GM21390 (cell line): ENCODE measurements at regions not wholly inside any gene's neighbourhood (a gene's known extent, or its start where the extent isn't known, plus 50 kb on each side); places are given as distances from the start of the nearest gene placed in this dataset.
A peak's percentile ranks its signal among the peaks of the same experiment; 100 is the strongest.
"Not testable (repeated sequence)": the region's sequence is repeated elsewhere in the genome, so short reads cannot be mapped to it uniquely, and the experiment has no call there.

Source experiments
- ATAC-seq: cut with Tn5 transposase; IDR thresholded peaks from one replicate; pipeline ENCODE4 v1.9.1; 2021; ENCODE audit not compliant: unreplicated experiment

DNA sequence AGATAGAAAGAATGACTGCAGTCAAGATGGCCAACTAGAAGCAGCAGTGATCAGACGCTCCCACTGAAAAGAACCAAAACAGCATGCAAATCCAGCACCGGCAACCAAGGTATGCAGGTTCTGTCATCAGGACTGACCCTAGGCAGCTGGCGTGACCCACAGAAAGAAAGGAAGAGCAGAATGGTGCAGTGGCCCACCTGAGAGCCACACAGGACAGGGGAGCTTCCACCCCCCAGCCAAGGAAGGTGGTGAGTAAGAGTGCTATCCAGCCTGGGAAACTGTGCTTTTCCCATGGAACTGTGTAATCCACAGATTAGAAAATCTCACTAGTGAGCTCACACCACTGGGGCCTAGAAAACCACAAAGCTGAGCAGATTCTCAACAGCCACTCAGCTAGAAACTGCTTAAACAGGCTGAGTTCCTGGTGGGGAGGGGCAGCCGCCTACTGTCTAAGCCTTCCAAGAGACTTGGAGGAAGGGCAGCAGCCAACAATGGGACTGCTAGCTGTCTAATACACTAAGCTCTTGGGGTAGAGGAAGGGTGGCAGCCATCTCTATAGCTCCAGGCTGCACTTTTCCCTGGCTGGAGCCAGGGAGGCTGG is 127.9 kb downstream of the EVA1A start:
- peak; percentile 81 for ATAC-seq

DNA sequence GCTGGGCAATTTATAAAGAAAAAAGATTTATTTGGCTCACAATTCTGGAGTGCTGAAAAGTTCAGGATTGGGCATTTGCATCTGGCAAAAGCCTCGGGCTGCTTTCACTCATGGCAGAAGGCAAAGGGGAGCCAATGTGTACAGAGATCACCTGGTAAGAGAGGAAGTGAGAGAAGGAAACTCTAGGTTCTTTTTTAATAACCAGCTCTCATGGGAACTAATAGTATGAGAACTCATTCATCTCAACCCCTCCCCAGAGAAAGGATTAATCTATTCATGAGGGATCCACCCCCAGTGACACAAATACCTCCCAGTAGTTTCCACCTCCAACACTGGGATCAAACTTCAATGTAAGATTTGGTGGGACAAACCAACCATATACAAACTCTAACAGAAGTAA is 129.0 kb downstream of the EVA1A start:
- peak; percentile 63 for ATAC-seq

DNA sequence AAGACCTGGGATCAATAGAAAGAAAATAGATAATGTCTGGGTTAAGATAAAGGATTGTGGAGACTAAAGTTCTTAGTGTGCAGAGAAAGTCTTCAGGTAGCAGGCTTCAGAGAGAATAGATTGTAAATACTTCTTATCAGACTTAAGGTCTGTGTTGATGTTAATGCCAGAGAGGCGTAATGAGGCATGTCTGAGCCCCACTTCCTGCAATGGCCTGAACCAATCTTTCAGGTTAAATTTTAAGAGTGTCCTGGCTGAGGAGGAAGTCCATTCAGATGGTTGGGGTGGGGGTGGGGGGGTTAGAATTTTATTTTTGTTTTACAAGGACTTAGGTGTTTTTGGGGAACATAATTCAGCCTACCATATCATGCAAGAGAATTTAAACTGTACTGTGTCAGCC is 129.5 kb downstream of the EVA1A start:
- ATAC-seq, result no peak

DNA sequence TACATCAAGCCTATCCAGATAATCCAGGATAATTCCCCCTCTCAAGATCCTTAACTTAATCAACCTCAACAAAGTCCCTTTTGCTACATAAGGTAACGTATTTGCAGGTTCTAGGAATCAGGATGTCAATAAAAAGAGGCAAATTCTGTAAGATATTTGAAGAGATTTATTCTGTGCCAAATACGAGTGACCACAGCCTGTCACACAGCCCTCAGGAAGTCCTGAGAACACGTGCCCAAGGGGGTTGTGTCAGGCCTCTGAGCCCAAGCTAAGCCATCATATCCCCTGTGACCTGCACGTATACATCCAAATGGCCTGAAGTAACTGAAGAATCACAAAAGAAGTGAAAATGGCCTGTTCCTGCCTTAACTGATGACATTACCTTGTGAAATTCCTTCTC is 130.3 kb downstream of the EVA1A start:
- ATAC-seq, result not testable (repeated sequence)

DNA sequence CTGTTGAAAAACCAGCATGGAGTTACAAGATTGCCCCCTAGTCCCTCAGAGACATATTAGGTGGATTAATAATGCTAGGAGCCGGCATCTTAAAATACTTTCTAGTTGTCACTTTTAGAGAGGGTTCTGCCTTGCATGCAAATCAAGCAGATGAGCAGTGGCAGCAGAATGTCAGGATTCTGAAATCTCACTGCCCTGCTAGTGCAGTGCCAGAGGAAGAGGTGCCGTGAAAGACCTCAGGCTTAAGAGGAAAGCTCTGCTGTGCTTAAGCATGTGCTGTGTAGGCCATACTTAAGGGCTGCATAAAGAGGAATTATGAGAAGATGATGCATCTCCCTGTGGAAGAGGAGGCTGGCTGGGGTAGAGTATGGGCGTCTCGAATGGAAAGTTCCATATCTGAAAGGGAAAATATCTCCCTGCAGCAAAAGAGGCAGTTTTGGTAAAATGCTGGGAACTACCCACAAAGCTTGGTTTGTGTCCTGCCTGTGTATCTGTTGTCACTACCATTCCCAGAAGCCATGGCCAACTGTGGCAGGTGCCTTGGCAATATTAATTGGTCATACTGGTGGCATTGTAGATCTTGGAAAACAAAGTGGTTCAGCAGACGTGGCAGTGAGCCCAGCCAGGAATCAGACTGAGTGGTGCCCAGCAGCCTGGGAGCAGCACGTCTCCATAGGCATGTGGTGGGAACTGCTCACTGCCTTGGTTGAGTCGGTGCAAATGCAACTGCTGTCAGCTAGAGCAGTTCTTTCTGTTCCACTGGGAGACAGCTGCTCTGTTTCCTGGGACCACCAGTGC is 131.9 kb downstream of the EVA1A start:
- no peak for ATAC-seq

DNA sequence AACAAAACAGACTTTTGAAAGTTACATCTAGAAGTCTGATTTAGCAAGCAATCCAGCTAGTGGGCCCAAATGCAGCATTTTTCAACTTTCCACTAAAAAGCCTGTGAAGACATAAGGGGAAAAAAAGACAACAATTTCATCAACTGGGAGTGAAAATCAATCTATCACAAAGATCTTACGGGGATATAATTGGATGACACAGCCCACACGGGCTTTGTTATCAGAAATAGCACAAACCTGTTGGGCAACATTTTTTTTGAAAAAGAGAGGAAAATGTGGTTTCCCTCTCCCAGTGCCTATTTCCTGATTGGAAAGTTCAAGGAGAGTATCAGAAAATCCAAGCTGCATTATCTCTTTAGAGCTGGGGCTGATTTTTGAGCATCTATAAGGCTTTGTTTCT is 132.7 kb downstream of the EVA1A start:
- no peak for ATAC-seq

DNA sequence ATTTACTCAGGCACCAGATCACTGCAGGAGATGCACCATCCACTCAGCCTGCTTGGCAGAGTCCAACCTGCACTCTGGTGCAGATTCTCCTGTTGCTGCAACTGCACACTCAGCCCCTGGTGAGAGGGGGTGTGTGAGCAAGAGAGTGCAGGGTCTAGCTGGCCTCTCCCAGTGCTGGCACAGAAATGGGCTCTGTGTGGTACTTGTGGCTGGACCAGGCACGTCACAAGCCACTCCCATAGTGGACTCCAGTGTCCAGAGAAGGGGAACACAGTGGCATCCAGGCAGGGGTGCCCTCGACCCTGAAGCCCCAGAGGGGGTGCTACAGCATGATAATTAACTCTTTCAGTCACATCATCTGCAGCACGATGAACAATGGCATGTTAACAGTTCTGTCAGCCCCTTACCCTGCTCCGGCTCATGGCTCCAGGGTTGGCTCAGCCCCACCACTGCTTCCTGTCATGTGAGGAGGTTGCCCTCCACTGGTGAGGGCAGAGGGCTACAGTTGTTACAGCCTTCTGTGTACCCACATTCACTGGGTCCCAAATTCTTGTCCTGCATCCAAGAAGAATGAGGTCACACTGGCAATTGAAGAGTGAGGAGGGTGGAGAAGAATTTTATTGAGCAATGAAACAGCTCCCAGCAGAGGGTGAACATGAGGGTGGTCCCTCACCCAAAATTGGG is 135.7 kb downstream of the EVA1A start:
- ATAC-seq, result no peak

DNA sequence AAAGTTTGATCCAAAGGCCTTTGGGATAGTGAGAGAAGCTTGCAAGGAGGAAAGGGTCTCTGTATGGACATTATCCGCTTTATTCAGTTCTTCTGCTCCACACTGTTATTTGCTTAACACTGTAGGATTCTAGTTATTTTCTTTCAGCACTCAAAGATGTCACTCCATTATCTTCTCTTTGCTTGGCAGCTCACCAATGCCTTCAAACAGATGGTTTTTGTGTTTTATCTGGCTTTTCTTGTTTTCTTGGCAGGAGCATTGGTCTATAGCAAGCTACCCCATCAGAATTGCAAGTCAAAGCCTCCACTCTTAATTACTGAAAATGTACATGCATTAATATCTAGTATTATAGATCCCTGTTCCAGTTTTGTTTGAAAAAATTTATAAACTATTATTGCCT is 138.8 kb downstream of the EVA1A start:
- no peak for ATAC-seq

DNA sequence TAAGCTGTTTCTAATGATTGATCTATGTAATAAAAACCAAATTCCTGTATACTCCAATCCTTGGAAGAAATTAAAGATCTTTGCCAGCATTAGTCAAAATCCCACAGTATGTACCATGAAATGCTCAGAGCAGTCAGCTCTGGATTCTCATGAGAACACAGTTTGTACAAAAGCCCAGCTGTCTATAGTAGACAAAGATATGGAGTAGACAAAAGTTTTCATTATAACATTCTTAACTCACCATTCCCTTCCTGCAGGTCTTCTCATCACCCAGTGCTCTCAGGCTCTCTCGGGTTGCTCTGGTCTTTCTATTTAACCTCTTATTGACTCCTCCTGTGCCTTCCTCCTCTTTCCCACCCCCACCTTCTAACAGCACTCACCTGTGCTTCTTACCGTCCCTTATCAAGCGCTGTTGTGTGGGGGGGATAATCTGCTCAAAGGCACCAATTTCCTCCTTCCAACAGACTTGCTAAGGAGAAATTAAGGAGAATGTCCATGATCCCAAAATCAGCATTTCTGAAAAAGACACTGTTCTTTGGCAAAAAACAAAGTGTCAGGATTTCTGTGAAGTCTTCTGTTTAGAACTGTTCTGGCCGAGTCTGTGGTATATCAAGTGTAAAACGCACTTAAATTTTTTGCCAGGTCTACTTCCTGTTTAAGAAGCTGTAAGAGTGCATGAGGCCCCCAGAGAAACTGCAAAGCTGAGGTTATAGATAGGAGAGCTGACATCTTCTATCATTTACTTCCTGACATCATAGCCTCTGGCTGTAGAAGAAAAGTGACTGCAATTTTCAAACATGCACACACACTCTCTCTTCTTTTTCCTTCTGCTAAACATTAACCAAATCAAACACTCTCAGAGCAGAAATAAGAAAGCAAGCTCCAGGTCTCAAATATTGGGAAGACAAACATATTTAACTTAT is 144.1 kb downstream of the EVA1A start:
- peak; percentile 84 for ATAC-seq

DNA sequence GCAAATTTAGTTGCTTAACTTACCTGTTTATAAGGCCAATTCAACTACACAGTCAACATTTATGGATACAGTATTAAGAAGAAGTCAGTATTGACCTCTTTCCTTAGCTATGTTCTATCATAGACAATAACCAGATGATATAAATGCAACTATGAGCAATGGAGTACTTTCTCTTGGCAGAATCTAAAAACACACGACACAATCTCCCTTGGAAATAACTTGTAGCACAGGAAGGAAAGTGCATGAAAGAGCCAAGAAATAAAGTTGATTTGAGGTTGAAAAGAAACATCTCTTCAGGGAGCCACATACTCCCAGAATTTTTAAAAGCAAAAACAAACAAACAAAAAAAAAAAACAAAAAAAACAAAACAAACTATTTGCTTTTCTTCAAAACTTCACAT is 145.0 kb downstream of the EVA1A start:
- ATAC-seq, result no peak

DNA sequence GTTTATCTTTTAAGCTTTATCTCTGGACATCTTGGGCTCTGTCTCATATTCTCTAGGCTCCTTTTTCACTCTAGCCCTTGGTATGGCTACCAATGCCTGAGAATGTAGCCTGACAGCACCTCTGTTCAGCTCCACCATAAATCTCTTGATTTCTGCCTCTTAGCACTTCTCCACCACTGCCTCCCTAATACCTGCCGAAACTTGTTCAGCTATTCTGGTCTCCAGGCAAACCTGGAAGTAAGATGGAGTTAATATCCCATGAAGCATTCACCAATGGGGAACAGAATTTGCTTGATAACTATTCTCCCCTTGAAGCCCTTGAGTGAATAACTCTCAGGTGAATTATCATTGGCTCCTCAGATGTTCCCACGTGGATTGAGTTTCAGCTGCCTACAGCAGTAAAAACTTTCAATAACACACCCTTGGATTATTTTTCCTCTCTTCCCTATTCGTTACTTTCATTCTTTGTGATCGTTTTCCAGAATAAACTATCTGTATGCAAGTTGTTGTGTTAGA is 145.6 kb downstream of the EVA1A start:
- no peak for ATAC-seq

DNA sequence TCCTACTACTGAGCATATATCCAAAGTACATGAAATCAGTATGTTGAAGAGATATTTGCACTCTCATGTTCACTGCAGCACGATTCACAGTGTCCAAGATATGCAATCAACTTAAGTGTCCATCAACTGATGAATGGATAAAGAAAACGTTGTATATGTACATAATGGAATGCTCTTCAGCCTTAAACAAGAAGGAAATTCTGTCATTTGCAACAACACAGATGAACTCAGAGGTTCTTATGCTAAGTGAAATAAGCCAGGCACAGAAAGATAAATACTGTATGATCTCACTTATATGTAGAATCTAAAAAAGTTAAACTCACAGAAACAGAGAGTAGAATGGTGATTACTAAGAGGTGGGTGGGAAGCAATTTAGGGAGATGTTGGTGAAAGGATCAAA is 149.2 kb downstream of the EVA1A start:
- ATAC-seq, result no peak

DNA sequence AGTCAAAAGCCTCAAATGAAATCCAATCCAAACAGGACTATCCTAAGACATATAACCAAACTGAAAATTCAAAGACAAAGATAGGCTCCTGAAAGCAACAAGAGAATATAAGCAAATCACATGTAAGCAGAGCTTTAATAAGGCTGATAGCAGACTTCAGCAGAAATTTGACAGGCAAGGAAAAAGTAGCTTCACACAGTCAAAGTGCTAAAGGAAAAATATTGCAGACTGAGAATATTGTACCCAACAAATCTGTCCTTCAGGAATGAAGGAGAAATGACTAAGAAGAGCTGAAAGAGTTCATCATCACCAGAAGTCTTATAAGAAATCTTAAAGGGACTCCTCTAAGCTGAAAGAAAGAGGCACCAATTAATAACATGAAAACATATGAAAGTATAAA is 150.0 kb downstream of the EVA1A start:
- no peak for ATAC-seq

DNA sequence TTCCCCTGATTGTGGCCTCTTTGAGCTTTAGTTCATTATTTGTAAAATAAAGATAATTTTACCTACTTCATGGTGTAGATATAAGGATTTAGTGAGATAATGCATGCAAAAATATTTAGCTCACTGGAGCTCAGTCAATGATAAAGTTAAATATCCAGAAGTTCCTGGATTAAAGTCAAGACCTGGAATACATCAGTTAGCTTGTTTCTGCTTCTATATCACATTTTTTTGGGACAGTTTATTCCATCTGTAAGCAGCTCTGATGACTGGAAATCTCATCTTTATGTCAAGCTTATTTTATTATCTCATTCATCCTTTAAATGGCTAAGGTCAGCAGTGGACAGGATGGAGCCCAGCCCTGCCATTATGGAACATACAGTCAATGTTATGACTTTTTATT is 152.0 kb downstream of the EVA1A start:
- ATAC-seq, result no peak

DNA sequence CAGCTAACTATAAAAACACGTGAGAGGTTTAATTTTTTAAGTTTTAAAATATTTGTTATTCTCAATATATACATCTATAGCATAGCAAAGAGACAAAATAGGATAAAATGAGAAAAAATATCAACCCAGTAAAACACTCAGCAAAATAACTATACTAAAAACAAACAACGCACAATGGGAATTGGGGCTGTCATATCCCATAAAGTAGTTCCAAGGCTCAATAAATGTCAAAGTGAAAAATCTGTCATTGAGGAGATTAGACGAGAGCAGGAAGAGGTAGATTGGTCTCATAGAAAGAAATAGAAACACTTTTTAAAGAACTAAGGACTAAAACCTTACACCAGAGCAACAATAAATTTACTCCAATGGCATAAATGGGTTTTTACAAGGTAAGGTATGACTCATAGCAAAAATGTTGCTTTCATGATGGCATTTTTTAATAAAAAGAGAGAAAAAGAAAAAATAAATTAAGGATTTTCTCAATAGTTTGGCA is 153.7 kb downstream of the EVA1A start:
- ATAC-seq, result no peak

DNA sequence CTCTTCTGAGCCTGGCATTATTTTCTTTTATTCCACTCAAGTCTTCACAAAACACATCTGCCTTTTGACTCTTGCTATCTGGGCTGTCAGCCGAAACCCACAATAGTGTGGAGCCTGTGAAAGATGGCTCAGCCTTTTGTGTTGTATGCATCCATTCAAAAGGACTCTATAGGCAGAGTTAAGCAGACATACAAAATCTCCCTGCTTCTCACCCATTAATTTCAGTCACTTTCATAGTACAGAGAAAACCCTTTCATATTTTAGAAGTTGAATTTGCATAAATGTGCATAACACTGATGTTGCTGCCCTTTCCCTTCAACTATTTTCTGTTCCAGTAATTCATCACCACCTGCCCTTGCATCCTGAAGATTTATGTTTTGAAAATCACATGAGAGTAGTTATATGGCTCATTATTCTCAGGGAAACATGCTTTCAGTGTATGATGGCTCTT is 154.6 kb downstream of the EVA1A start:
- ATAC-seq, result no peak

DNA sequence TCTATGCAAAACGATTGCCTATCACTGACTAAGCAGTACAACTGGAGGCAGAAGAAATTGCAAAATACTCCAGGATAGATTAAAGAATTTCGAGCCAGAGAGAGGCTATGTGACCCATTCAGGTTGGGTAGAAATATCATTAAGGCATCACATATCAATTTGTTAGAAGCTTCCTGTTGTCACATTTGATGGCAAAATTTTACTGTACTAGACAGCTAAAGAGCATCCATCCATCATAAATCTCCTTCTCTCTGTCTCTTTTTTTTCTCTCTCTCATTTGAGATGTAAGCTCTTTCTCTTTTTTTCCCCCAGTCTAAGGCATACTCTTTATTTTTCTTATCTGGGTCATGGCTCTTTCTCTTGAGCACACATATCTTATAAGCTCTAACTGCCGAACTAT is 155.7 kb downstream of the EVA1A start:
- ATAC-seq, result no peak

DNA sequence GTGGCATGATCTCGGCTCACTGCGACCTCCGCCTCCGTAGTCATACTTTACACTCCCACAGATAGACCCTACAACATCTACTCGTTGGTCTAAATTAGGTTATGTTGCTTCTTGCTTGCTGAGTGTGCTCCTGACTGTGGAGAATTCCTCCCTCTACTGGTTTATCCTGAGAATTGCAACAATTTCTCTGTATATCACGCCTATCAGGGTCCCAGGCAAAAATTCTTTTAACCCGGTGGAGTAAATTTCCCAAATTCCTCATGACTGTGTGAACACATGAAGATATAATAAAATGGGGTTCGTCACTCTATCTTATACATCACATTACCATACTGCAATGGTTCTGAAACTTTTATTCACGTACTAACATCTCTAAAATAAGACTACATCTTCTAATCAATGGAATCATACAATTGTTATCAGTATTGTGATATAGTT is 156.7 kb downstream of the EVA1A start:
- ATAC-seq, result peak; percentile 75

DNA sequence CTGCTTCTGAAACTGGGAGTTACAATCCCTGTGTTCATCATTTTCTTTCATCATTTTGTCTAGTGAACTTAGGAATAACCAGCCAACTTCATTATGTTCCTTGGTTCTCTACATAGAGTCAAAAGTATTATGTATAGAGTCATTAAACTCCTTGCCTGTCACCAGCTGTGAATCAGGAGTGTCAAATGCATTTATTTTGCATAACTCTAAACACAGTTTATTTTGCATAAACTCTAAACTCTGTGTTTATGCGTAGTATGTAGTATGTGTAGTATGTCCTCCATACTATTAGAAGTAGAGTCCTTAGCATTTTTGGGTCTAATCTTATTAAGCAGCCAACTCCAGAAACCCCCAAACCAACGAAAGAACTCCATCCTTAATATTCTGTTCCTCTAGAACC is 164.4 kb downstream of the EVA1A start:
- no peak for ATAC-seq

DNA sequence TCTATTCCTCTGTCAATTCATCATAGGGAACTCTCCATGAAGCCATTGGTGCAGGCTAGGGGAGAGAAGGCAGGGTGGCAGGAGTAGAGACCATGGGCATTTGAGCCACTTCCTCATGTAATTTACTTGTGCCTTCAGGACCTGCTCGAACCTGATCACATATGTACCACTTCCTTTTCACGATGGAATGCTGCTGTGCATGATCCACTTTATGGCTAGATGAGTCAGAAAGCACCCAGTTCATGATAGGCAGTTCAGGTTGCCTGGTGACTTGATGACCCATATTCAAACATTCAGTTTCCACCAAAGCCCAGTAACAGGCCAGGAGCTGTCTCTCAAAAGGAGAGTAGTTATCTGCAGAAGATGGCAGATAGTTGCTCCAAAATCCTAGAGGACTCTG is 166.0 kb downstream of the EVA1A start:
- not testable (repeated sequence) for ATAC-seq

DNA sequence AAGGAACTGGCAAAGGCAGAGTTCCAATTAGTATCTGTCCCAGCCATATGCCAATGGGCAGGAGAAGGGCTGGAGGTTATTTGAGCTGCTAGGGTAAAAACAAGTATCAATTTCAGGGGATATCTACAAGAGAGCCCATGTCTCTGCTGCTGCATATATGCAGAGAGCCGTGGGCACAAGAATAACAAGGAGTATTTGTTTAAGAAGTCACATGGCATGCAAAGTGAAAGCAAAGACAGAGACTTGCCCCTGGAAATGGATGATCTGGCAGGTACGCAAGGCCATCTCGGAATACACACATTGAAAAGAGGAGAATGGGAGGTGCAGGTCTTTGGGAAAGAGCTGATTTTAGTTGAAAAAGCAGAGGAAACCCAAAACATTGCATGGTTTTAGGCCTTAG is 170.6 kb downstream of the EVA1A start:
- no peak for ATAC-seq
